Endothelial cell of umbilical vein (primary cell): ENCODE measurements at regions not wholly inside any gene's neighbourhood (a gene's known extent, or its start where the extent isn't known, plus 50 kb on each side); places are given as distances from the start of the nearest gene placed in this dataset.

ENCODE experiments used
- EZH2 ChIP-seq: IDR thresholded peaks from 2 replicates; pipeline ENCODE4 v1.6.1; 2012; ENCODE audit warnings: borderline replicate concordance, low read depth, mild to moderate bottlenecking, moderate library complexity, low read length, inconsistent platforms; ENCODE audit not compliant: severe bottlenecking
- FOS ChIP-seq: IDR thresholded peaks from 2 replicates; pipeline ENCODE4 v1.6.1; 2011; ENCODE audit warnings: mild to moderate bottlenecking, low read length, moderate library complexity, borderline replicate concordance; ENCODE audit not compliant: insufficient read depth
- GATA2 ChIP-seq: IDR thresholded peaks from 2 replicates; pipeline ENCODE4 v1.7.0; 2011; ENCODE audit warnings: low read depth, mild to moderate bottlenecking, moderate library complexity, mixed read lengths, low read length; ENCODE audit not compliant: insufficient read length, insufficient read depth
- JUN ChIP-seq: IDR thresholded peaks from 2 replicates; pipeline ENCODE4 v1.6.1; 2011; ENCODE audit warnings: borderline replicate concordance, low read depth; ENCODE audit not compliant: insufficient read length, insufficient read depth
- MYC ChIP-seq: IDR thresholded peaks from one replicate; pipeline ENCODE4 v1.6.1; 2011; ENCODE audit warnings: mild to moderate bottlenecking, low read depth, low read length
- POLR2A ChIP-seq: IDR thresholded peaks from 2 replicates; pipeline ENCODE4 v1.6.1; 2012; ENCODE audit warnings: low read depth, mild to moderate bottlenecking, control low read depth, low read length
- POLR2AphosphoS5 ChIP-seq: IDR thresholded peaks from 2 replicates; pipeline ENCODE4 v1.6.1; 2012; ENCODE audit warnings: low read depth, mild to moderate bottlenecking, control low read depth, low read length, moderate library complexity; ENCODE audit not compliant: insufficient read depth
- TF ChIP-seq, protein P1 (sequence below), 2 donors: IDR thresholded peaks; 1 replicate in 1 of 2; 2 replicates in 1 of 2; pipeline ENCODE4 v1.5.1; 2011; ENCODE audit warnings: low read length in 2 of 2, mild to moderate bottlenecking in 2 of 2, moderate library complexity in 2 of 2, control low read depth in 1 of 2, inconsistent platforms in 1 of 2, low read depth in 1 of 2; ENCODE audit not compliant: insufficient read depth in 1 of 2; ENCODE audit errors: extremely low read depth in 1 of 2
- TF ChIP-seq, protein P2 (sequence below): IDR thresholded peaks from 2 replicates; pipeline ENCODE4 v1.6.1; 2011; ENCODE audit not compliant: insufficient read depth, insufficient read length

DNA sequence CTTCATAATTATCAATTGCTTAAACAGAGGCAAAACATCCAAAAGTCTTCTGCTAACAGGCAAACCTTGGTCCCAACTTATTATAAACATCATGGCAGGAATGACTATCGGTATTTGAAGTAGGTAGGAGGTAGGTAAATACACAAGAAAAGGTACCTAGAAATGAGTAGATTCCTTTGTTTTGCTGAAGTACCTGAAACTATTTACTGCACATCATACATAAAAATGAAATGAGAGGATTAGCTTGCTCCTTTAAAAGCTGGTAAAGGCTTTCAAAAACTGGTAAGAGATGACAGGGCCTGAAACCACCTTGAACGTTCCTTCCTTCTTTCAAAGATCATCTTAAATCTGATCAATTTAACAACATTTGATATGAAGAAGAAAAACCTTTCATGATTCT, 55.2 kb upstream of the MAPRE2 start:
- no peak for TF ChIP-seq POLR2A
- no peak for TF ChIP-seq POLR2AphosphoS5
- TF ChIP-seq, protein P1, sequence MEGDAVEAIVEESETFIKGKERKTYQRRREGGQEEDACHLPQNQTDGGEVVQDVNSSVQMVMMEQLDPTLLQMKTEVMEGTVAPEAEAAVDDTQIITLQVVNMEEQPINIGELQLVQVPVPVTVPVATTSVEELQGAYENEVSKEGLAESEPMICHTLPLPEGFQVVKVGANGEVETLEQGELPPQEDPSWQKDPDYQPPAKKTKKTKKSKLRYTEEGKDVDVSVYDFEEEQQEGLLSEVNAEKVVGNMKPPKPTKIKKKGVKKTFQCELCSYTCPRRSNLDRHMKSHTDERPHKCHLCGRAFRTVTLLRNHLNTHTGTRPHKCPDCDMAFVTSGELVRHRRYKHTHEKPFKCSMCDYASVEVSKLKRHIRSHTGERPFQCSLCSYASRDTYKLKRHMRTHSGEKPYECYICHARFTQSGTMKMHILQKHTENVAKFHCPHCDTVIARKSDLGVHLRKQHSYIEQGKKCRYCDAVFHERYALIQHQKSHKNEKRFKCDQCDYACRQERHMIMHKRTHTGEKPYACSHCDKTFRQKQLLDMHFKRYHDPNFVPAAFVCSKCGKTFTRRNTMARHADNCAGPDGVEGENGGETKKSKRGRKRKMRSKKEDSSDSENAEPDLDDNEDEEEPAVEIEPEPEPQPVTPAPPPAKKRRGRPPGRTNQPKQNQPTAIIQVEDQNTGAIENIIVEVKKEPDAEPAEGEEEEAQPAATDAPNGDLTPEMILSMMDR (IDR thresholded peaks at IDR 0.05; ENCODE audit: extremely low read depth in 1 of 2, insufficient read depth in 1 of 2, low read depth in 1 of 2, low read length in 2 of 2) = no peak
- no peak for TF ChIP-seq JUN
- TF ChIP-seq, protein P2, sequence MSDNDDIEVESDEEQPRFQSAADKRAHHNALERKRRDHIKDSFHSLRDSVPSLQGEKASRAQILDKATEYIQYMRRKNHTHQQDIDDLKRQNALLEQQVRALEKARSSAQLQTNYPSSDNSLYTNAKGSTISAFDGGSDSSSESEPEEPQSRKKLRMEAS = no peak
- TF ChIP-seq FOS = no peak
- no peak for TF ChIP-seq EZH2
- no peak for TF ChIP-seq MYC
- TF ChIP-seq GATA2 = no peak
